CD8-positive, alpha-beta memory T cell (primary cell): ENCODE measurements at regions not wholly inside any gene's neighbourhood (a gene's known extent, or its start where the extent isn't known, plus 50 kb on each side); places are given as distances from the start of the nearest gene placed in this dataset.

ENCODE experiments used
- CTCF ChIA-PET: fragments of 350-600 bp; sonication (Branson Sonifier 250); formaldehyde crosslinking; loops from one replicate; lab custom pipeline; 2021; ENCODE audit warnings: antibody characterized with exemption; lab: Charles Lee
- POLR2A ChIA-PET: fragments of 350-600 bp; sonication (Branson Sonifier 250); formaldehyde crosslinking; loops from one replicate; lab custom pipeline; 2021; ENCODE audit warnings: antibody characterized with exemption; lab: Charles Lee
- DNase-seq, 5 donors: peaks; one replicate each; pipeline versions ENCODE4 v3.0.0 to v3.0.0-alpha.2; 2020 to 2022; ENCODE audit warnings: mixed read lengths in 1 of 5
- H3K27ac ChIP-seq: one replicate; pipeline ENCODE4 v1.7.0; 2013; ENCODE audit warnings: low read depth, mild to moderate bottlenecking, low read length, moderate library complexity
- H3K27me3 ChIP-seq: 2 replicates; pipeline ENCODE4 v1.7.0; 2013; ENCODE audit warnings: low read length, mild to moderate bottlenecking; ENCODE audit not compliant: insufficient read depth, poor library complexity, severe bottlenecking
- H3K36me3 ChIP-seq: 2 replicates; pipeline ENCODE4 v1.7.0; 2013; ENCODE audit warnings: mild to moderate bottlenecking, low read length, moderate library complexity; ENCODE audit not compliant: insufficient read depth
- H3K4me1 ChIP-seq: 2 replicates; pipeline ENCODE4 v1.7.0; 2013; ENCODE audit warnings: mild to moderate bottlenecking, low read length, moderate library complexity; ENCODE audit not compliant: insufficient read depth
- H3K4me3 ChIP-seq: 2 replicates; pipeline ENCODE4 v1.7.0; 2013; ENCODE audit warnings: mild to moderate bottlenecking, low read length
- H3K9me3 ChIP-seq: 2 replicates; pipeline ENCODE4 v1.7.0; 2013; ENCODE audit warnings: mild to moderate bottlenecking, low read length
- H3K27ac Mint-ChIP-seq, 8 donors: one replicate each; pipeline ENCODE4 v1.8.0; 2020 to 2021; ENCODE audit warnings: mixed read lengths in 8 of 8, mild to moderate bottlenecking in 6 of 8, inconsistent platforms in 3 of 8, moderate library complexity in 3 of 8
- H3K27me3 Mint-ChIP-seq, 2 donors: one replicate each; pipeline ENCODE4 v1.8.0; 2020 to 2021; ENCODE audit warnings: mixed read lengths in 2 of 2, mild to moderate bottlenecking in 1 of 2, moderate library complexity in 1 of 2
- H3K36me3 Mint-ChIP-seq, 3 donors: one replicate each; pipeline ENCODE4 v1.8.0; 2020 to 2021; ENCODE audit warnings: mixed read lengths in 3 of 3, inconsistent platforms in 1 of 3, mild to moderate bottlenecking in 1 of 3
- H3K4me1 Mint-ChIP-seq, 3 donors: one replicate each; pipeline ENCODE4 v1.8.0; 2020 to 2021; ENCODE audit warnings: mixed read lengths in 3 of 3, inconsistent platforms in 1 of 3, mild to moderate bottlenecking in 1 of 3
- H3K4me3 Mint-ChIP-seq, 7 donors: one replicate each; pipeline ENCODE4 v1.8.0; 2020 to 2021; ENCODE audit warnings: mixed read lengths in 7 of 7, mild to moderate bottlenecking in 6 of 7, moderate library complexity in 4 of 7, inconsistent platforms in 2 of 7
- H3K9me3 Mint-ChIP-seq, 5 donors: one replicate each; pipeline ENCODE4 v1.8.0; 2020 to 2022; ENCODE audit warnings: mixed read lengths in 5 of 5, mild to moderate bottlenecking in 3 of 5, moderate library complexity in 2 of 5, inconsistent platforms in 1 of 5

GRCh38 chr4:24096603-24097002 is 206.8 kb upstream of the PPARGC1A start:
- Mint-ChIP-seq H3K36me3 (no peaks in the 10 kb centered on the region), H3K4me1 (no peaks in the 10 kb centered on the region), H3K27ac (no peak overlapping the region), H3K4me3 (no peak overlapping the region), H3K9me3 (peaks cover 2 to 9% (median 4%) of the 10 kb centered on the region in 5 donors), H3K27me3 (no peaks in the 10 kb centered on the region)
- ChIA-PET POLR2A (no interaction called here), CTCF (no interaction called here)
- H3K9me3 ChIP-seq: no peaks in the 10 kb centered on the region
- H3K36me3 ChIP-seq: no peaks in the 10 kb centered on the region
- no peak overlapping the region for H3K27ac ChIP-seq
- no peaks in the 10 kb centered on the region for H3K27me3 ChIP-seq
- no peaks in the 10 kb centered on the region for H3K4me1 ChIP-seq
- no peak for DNase-seq
- H3K4me3 ChIP-seq: no peak overlapping the region

- no peaks in the 10 kb centered on the region for H3K4me1 Mint-ChIP-seq
- H3K9me3 Mint-ChIP-seq: peaks cover 2 to 9% (median 4%) of the 10 kb centered on the region in 5 donors
- H3K27ac Mint-ChIP-seq: no peak overlapping the region
- no peaks in the 10 kb centered on the region for H3K9me3 ChIP-seq
- H3K27me3 ChIP-seq: no peaks in the 10 kb centered on the region
- H3K27me3 Mint-ChIP-seq: no peaks in the 10 kb centered on the region
- no peak overlapping the region for H3K4me3 ChIP-seq
- no peaks in the 10 kb centered on the region for H3K36me3 ChIP-seq
- no peak overlapping the region for H3K4me3 Mint-ChIP-seq
- CTCF ChIA-PET: no interaction called here
- DNase-seq: no peak
- H3K27ac ChIP-seq: no peak overlapping the region
- no peaks in the 10 kb centered on the region for H3K36me3 Mint-ChIP-seq
- POLR2A ChIA-PET: no interaction called here
- H3K4me1 ChIP-seq: no peaks in the 10 kb centered on the region
Observed at GRCh38 chr4:24094726-24095125, 204.9 kb upstream of the PPARGC1A start.

- Mint-ChIP-seq H3K36me3 (no peaks in the 10 kb centered on the region), H3K4me3 (no peak overlapping the region), H3K4me1 (no peaks in the 10 kb centered on the region), H3K9me3 (peaks cover 2 to 4% (median 2%) of the 10 kb centered on the region in 5 donors), H3K27ac (no peak overlapping the region), H3K27me3 (no peaks in the 10 kb centered on the region)
- Histone ChIP-seq H3K27ac (no peak overlapping the region), H3K36me3 (no peaks in the 10 kb centered on the region), H3K27me3 (no peaks in the 10 kb centered on the region), H3K4me3 (no peak overlapping the region), H3K9me3 (no peaks in the 10 kb centered on the region), H3K4me1 (no peaks in the 10 kb centered on the region)
- no peak for DNase-seq
- CTCF ChIA-PET: no interaction called here
- POLR2A ChIA-PET: no interaction called here
Observed at GRCh38 chr4:24093446-24093845, 203.6 kb upstream of the PPARGC1A start.

GRCh38 chr4:24091639-24092233 is 201.9 kb upstream of the PPARGC1A start:
- H3K4me1 Mint-ChIP-seq: no peaks in the 10 kb centered on the region
- no peaks in the 10 kb centered on the region for H3K27me3 Mint-ChIP-seq
- no peaks in the 10 kb centered on the region for H3K36me3 Mint-ChIP-seq
- H3K9me3 Mint-ChIP-seq: peaks cover 2 to 7% (median 3%) of the 10 kb centered on the region in 5 donors
- Histone ChIP-seq H3K27me3 (no peaks in the 10 kb centered on the region), H3K9me3 (no peaks in the 10 kb centered on the region), H3K36me3 (no peaks in the 10 kb centered on the region), H3K27ac (no peak overlapping the region), H3K4me3 (no peak overlapping the region), H3K4me1 (no peaks in the 10 kb centered on the region)
- no peak for DNase-seq
- ChIA-PET CTCF (no interaction called here), POLR2A (no interaction called here)
- H3K4me3 Mint-ChIP-seq: no peak overlapping the region
- H3K27ac Mint-ChIP-seq: peak overlapping the region in 1 of 8 donors; percentile 69

GRCh38 chr4:24089851-24090534 is 200.1 kb upstream of the PPARGC1A start:
- no peaks in the 10 kb centered on the region for H3K9me3 ChIP-seq
- H3K4me1 ChIP-seq: no peaks in the 10 kb centered on the region
- H3K27ac Mint-ChIP-seq: no peak overlapping the region
- no peak overlapping the region for H3K4me3 Mint-ChIP-seq
- H3K27ac ChIP-seq: no peak overlapping the region
- peaks cover 0 to 1% of the 10 kb centered on the region in 2 donors for H3K27me3 Mint-ChIP-seq
- no peaks in the 10 kb centered on the region for H3K4me1 Mint-ChIP-seq
- ChIA-PET CTCF (no interaction called here), POLR2A (no interaction called here)
- no peaks in the 10 kb centered on the region for H3K36me3 Mint-ChIP-seq
- H3K4me3 ChIP-seq: no peak overlapping the region
- no peaks in the 10 kb centered on the region for H3K27me3 ChIP-seq
- peaks cover 0 to 7% (median 5%) of the 10 kb centered on the region in 5 donors for H3K9me3 Mint-ChIP-seq
- DNase-seq: no peak
- H3K36me3 ChIP-seq: no peaks in the 10 kb centered on the region

- H3K9me3 ChIP-seq: no peaks in the 10 kb centered on the region
- ChIA-PET CTCF (no interaction called here), POLR2A (no interaction called here)
- H3K27ac ChIP-seq: no peak overlapping the region
- H3K9me3 Mint-ChIP-seq: peaks cover 0 to 18% (median 5%) of the 10 kb centered on the region in 5 donors
- no peaks in the 10 kb centered on the region for H3K36me3 ChIP-seq
- no peaks in the 10 kb centered on the region for H3K27me3 ChIP-seq
- H3K4me1 ChIP-seq: no peaks in the 10 kb centered on the region
- peaks cover 0 to 3% (median 0%) of the 10 kb centered on the region in 3 donors for H3K36me3 Mint-ChIP-seq
- no peak overlapping the region for H3K4me3 Mint-ChIP-seq
- no peaks in the 10 kb centered on the region for H3K27me3 Mint-ChIP-seq
- no peak overlapping the region for H3K27ac Mint-ChIP-seq
- no peak overlapping the region for H3K4me3 ChIP-seq
- no peak for DNase-seq
- H3K4me1 Mint-ChIP-seq: no peaks in the 10 kb centered on the region
Observed at GRCh38 chr4:24080871-24081270, 191.0 kb upstream of the PPARGC1A start.

- DNase-seq: no peak
- Mint-ChIP-seq H3K4me1 (no peaks in the 10 kb centered on the region), H3K27me3 (no peaks in the 10 kb centered on the region), H3K4me3 (no peak overlapping the region), H3K9me3 (peaks cover 3 to 26% (median 11%) of the 10 kb centered on the region in 5 donors), H3K27ac (peak overlapping the region in 1 of 8 donors; percentile 51), H3K36me3 (peaks cover 0 to 7% (median 0%) of the 10 kb centered on the region in 3 donors)
- no peaks in the 10 kb centered on the region for H3K4me1 ChIP-seq
- no peaks in the 10 kb centered on the region for H3K27me3 ChIP-seq
- no peak overlapping the region for H3K4me3 ChIP-seq
- CTCF ChIA-PET: no interaction called here
- no peaks in the 10 kb centered on the region for H3K9me3 ChIP-seq
- H3K27ac ChIP-seq: no peak overlapping the region
- no peaks in the 10 kb centered on the region for H3K36me3 ChIP-seq
- POLR2A ChIA-PET: no interaction called here
Observed at GRCh38 chr4:24078347-24078962, 188.6 kb upstream of the PPARGC1A start.

- H3K4me1 ChIP-seq: no peaks in the 10 kb centered on the region
- H3K9me3 ChIP-seq: no peaks in the 10 kb centered on the region
- POLR2A ChIA-PET: no interaction called here
- CTCF ChIA-PET: no interaction called here
- H3K36me3 Mint-ChIP-seq: peaks cover 0 to 7% (median 0%) of the 10 kb centered on the region in 3 donors
- H3K9me3 Mint-ChIP-seq: peaks cover 4 to 26% (median 8%) of the 10 kb centered on the region in 5 donors
- H3K27ac Mint-ChIP-seq: no peak overlapping the region
- H3K36me3 ChIP-seq: no peaks in the 10 kb centered on the region
- H3K27me3 Mint-ChIP-seq: no peaks in the 10 kb centered on the region
- no peak for DNase-seq
- H3K4me1 Mint-ChIP-seq: no peaks in the 10 kb centered on the region
- no peak overlapping the region for H3K4me3 Mint-ChIP-seq
- no peak overlapping the region for H3K4me3 ChIP-seq
- H3K27ac ChIP-seq: no peak overlapping the region
- no peaks in the 10 kb centered on the region for H3K27me3 ChIP-seq
Observed at GRCh38 chr4:24076811-24077210, 187.0 kb upstream of the PPARGC1A start.
